SH-SY5Y (cell line): ENCODE measurements at regions not wholly inside any gene's neighbourhood (a gene's known extent, or its start where the extent isn't known, plus 50 kb on each side); places are given as distances from the start of the nearest gene placed in this dataset.

Experiments used
- GATA2 ChIP-seq: IDR thresholded peaks from 2 replicates; pipeline ENCODE4 v1.6.1; 2011; ENCODE audit warnings: mild to moderate bottlenecking, low read depth, low read length
- GATA3 ChIP-seq: IDR thresholded peaks from 2 replicates; pipeline ENCODE4 v1.6.1; 2011; ENCODE audit warnings: low read depth, mild to moderate bottlenecking, low read length, moderate library complexity

DNA sequence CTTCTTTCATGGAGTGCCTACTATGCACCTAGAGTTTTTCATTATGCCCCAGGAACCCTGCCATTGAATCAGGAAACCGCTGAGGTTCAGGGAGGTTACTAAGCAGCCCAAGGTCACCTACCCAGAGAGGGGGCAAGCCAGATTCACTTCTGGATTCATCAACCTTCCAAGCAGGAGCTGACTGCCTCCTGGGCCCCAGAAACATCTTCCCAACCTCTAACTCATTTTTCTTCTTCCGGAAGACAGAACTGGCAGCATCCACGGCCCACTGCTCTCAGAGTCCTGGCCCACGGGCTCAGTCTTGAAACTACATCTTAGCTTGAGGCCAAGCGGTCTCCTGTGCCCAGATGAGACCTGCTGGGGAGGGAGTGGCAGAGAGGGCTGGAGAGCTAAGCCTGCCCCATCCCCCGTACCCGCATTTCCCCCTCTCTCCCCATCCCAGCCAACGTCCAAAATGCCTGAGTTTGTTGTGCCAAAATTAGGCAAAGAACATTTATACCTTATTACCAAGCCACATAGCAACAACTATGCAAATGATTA, 281.0 kb downstream of the CDC5L start:
- TF ChIP-seq GATA3: no peak
- no peak for TF ChIP-seq GATA2

DNA sequence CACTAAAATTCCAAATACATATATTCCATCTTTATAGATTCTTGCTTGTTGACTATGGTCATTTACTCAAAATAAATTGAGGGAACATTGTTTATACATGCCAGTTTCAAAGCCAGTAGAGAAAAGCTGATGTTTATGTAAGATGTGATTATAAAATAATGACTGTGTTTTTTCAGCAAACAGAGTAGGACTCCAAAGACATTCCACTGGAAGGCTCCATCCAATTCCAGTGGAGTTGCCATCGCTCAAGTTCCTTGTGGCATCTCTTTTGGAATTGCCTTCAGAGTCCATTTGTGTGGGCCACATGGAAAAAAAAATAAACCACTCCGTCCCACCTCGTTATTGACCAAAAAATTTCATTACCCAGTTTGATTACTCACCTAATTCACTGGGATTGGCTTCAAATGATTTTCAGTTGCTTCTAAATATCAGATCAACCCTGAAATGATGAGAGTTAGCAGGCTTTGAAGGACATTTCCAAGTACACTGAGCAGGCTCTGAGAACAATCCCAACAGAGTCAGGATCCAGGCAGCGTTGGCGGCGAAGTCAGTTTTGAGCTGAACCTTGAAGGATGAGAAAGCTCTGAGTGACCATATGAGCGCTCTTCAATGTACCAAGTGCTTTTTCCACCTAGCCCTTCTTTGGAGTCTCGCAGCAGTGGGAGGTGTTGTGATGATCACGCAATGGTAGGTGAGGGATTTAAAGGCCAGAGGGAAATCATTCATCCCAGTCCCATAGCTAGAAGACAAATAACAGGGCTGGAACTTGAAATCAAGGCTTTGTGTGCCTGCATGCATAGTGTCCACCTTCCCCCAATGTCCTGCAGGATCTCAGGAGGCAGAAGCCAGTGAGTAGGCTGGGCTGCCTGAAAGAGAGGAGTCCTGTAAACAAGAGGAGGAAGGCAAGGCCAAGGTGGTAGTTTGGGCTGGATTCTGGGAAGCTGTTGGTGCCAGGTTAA, 281.7 kb downstream of the CDC5L start:
- TF ChIP-seq GATA3 (no peak), GATA2 (no peak)

DNA sequence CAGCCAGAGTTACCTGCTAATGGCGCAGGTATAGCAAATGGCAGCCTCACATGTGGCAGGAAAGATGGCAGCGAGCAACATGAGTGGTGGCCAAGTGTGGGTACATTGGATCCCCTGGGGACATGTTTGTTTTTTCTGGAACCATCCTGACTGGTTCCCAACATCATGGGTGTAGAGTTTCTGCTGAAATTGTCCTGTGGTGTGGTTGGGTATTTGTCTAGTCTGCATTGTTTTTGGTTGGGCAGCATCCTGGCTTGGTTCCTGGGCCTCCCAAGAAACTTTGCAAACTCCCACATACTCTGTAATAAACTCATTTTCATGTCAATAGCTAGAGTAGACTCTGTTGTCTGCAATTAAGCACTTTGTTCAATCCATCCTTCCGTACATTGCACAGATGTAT, 282.6 kb downstream of the CDC5L start:
- no peak for TF ChIP-seq GATA2

DNA sequence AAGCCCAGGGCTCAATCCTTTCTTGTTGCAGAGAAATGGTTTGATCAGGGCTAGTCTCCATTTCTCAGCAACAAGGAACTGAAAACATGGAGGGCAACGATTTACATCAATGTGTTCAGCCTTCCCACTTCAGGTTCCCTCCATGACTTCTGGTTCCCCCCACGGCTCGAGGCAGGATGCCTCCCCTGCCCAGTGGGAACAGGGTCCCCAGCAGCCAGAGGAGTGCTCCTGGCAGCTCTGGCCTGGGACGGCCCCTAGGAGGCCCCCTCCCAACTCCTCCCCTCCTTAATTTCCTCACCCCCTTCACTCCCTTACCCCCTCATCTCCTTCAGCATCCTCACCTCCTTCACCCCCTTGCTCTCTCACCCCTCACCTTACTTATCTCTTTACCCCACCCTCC, 283.8 kb downstream of the CDC5L start:
- no peak for TF ChIP-seq GATA2
- no peak for TF ChIP-seq GATA3

DNA sequence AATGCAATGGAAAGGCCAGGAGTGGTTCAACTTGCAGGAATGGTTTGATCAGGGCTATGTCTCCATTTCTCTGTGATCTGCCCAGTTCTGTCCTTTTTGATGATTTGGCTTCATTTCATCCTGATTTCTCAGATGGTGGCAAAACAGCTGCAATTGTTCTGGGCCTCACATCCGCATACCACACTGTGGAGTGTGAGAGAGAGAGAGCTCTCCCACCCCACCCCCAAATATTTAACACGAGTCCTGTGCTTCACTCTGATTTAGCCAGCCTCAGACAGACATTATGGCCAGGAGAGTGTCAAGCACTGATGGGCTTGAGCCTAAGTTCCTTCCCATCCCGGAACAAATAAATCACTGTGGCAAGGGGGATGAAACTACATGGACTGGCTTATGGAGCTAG, 284.6 kb downstream of the CDC5L start:
- TF ChIP-seq GATA3 (no peak), GATA2 (no peak)

DNA sequence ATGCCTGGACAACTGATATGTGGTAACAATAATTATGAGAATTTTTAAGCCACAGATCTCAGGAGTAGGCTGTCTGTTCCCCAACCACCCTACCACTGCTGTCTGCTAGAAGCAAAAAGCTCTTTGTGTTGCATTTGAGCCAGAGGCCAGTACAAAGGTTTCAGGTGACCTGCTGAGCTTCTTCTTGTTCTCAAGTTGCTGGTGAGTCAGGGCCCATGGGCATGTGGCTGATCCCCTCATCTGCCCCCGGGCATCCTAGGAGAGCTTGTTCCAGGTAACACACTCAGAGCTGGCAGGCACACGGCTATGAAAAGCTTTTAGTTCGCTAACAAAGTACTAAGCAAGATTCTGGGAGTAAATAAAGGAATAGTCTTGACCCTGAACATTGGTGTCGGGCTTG, 285.3 kb downstream of the CDC5L start:
- TF ChIP-seq GATA3 (no peak), GATA2 (no peak)

DNA sequence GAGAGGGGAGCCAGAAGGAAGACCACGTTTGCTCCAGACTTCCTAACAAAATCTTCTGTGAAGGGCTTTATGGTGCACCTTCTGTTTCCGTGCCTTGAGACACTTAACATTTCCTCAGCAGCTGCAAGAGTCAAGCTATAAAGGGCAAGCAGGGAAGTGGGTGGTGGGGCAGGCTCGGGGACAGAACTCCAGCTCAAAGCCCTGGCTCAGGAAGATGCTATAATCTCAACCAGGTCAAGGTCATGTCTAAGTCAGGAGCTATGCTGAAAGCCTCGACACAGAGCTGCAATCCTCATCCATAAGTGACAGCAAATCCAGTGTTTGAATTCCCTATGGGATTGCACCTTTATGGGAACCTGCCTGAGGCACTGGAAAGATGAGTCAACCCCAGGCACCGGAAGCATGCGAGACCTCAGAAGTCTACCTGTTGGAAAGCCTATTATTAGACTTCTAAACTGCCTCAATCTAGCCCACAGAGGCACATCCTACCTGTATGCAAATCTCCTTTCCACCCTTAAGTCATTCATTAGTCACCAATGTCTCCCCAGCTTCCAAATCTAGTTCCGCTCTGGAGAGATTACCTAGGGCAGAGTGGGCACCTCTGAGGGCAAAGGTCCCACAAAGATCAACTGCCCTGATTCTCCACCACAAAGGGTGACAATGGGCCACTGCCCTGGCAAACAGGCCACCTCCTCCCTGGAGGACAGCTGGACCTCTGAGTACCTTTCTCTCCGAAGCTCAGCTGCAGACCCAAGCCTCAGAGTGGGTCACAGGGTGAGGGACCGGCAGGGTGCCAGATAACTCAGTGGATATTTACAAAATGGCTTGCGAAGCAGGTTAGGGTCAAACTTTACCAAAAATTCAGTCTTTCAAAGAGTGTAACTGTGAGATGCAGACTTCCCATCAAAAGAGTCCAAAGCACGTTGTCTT, 287.0 kb downstream of the CDC5L start:
- TF ChIP-seq GATA2 (no peak), GATA3 (no peak)

DNA sequence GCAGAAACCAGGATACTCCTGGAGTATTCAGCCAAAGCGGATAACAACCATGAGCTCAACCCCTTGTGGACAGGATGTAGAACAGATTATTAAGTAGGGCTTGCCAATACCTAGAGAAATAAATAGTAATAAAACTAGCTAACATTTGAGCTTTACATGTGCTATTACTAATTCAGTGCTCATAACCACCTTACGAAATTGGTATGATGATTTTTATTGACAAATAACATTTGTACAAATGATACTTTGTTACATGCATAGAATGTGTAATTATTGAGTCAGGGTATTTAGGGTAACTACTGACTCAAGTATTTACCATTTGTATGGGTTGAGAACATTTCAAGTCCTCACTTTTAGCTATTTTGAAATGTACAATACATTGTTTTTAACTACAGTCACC, 287.9 kb downstream of the CDC5L start:
- TF ChIP-seq GATA2 (no peak), GATA3 (no peak)

DNA sequence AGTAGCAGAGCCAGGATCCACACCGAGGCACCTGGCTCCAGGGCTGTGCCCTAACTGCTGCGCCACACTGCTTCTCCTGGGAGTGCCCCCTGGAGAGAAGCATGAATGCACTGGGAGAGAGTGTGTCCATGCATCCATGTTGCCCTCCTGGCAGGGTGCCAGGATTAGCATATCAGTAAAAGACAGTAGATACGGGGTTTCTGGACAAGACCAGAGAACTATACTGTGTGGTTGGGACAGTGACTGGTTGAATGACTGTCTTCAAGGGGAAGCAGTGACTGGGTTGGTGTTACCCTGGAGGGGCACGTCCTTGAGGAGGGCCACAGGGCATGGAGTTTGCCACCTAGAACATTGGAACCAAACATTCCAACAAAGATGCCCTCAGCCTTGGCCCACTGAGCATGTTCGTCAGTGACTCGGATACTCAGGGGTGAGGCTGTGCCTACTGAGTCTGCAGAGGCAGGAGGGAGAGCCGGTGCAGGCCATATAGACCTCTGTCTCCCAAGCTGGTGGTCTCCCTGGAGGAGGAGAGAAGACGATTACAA, 288.8 kb downstream of the CDC5L start:
- TF ChIP-seq GATA2: no peak

DNA sequence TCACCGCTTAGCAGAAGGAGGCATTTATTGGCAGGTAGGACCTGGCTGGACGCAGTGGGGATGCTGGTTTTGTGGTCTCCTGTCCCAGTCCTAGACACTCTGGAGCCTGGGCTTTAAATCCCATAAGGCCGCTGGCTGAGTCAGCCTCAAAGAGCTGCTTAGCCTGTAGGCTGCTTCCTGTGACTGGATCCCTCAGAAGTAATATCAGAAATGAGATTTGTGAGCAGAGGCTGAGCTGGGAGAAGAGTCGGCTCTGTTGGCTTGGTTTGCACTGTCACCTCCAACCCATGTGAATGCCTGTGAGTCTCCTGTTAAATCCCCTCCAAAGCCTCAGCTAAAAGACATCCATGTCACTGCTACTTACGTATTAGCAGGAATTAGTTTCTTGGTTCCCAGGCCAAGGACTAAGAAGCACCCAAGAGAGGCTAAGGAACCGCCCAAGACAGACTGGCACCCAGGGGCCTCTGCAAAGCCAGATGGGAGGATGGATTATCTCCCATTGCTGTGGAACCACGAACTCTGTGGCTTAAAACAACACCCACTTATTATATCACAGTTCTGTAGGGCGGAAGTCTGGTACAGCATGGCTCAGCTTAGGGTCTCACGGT, 289.4 kb downstream of the CDC5L start:
- TF ChIP-seq GATA2 (no peak), GATA3 (no peak)

DNA sequence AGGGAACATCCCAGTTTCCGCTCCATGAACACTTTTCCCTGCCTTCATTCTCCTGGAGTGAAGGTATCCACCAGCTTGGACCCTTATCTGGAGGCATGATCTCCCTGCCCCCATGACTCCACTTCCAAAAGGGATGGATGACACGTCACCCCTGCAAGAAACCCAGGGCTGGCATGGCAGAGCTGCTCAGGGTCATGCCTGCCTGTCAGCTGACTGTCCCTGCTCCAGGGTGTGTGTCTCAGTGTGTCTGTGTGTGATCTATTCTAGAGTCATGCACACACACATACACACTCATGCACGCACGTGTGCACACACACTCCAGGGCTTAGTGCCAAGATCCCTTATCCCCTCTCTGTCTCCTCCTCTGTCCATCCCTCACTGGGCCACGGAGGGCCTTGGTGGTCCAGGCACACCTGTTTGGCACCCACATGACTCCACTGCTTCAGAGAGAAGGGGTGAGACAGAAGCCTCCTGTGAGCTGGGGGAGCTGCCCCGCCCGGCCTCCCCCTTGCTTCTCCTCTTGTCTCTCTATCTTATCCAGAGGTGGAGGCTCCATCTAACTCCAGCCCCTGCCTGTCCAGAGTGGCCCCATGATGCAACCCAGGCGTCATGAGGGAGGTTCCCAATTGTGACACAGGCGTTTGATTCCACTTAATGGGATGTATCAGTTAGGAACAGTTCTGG, 290.9 kb downstream of the CDC5L start:
- TF ChIP-seq GATA2 (peak; percentile 19; the same call in 1 of the 2 replicates), GATA3 (no peak)

DNA sequence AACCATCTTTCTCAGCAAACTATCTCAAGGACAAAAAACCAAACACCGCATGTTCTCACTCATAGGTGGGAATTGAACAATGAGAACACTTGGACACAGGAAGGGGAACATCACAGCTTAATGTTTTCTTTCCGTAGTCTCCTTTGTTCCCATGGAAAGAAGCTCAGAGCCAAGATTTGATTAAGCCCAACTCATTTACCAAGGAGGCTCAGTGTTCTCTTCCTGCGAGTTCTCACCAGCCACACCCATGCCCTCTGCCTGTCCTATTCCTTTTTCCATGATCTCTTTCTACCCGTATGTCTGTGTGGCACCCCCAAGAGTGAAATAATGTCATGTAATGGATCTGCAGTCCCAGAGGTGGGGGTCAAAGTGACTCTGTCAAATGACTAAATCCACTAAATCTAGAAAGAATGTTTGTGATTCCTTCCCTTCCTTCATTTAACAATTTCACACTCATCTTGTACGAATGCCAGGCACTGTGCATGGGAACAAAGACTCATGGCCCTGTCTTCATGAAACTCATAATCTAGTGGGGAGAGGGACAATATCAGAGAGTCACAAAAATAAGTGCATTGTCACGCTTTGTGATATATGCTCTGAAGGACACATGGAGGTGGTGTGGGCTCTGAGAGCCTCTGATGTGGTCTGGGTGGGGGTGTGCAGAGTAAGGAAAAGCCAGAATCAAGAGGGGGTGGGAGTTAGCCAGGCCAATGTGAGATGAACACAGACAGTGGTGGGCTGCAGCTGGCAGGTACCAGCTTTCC, 292.1 kb downstream of the CDC5L start:
- TF ChIP-seq GATA3: no peak
- TF ChIP-seq GATA2: no peak

DNA sequence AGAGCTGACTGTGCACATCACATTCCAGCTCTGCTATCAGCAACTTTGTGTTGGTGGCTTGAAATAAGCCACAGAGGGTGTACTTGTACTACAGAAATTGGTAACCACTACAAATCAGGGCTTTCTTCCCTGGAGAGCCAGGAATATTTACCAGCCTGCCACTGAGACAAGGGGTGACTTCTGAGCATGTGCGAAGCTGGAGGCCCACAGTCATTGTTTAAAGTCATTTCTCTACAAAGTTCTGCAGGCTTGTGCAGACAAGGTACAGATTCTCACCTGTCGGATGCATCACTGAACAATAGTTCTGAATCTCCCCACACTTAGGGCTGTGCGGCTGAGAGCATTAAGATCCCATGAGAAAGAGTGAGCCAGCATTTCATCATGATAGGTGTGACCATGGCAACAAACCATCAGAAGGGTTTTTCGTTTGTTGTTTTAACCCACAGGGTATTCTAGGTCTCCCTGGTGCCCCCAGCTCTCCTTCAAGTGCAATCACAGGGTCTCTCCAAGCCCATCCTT, 292.8 kb downstream of the CDC5L start:
- no peak for TF ChIP-seq GATA3

DNA sequence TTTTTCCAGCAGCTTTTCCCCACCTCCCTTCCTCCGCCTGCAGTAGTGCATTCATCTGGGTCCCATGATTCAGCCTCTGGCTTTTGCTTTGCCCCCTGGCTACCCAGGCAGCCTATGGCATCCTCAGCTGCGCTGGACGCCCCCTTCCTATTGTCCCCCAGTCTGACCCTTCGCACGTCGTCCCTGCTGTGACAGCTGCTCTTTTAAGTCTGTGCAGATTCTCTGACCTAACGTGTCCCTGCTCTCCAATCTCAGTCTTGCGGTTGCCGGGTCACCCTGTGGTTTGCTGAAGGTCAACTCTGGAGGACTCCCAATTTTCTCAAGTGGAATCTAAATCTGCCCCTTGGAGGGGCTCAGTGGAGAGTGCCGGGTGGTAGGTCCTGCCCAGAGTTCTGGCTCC, 294.3 kb downstream of the CDC5L start:
- TF ChIP-seq GATA3: no peak
